ENCODE measurements at regions not wholly inside any gene's neighbourhood (a gene's known extent, or its start where the extent isn't known, plus 50 kb on each side); places are given as distances from the start of the nearest gene placed in this dataset.
A peak's percentile ranks its signal among the peaks of the same experiment; 100 is the strongest.
"Not testable (repeated sequence)": the region's sequence is repeated elsewhere in the genome, so short reads cannot be mapped to it uniquely, and the experiment has no call there.

GRCh38 chr2:150370561-150370960 lies 116.9 kb downstream of the RND3 start:
- no peak for DNase-seq

GRCh38 chr2:150369862-150370261 lies 117.6 kb downstream of the RND3 start:
- no peak for DNase-seq

GRCh38 chr2:150358468-150358807 lies 129.0 kb downstream of the RND3 start:
- no peak for DNase-seq

GRCh38 chr2:150357770-150358467 lies 129.5 kb downstream of the RND3 start:
- no peak for DNase-seq

GRCh38 chr2:150355440-150355839 lies 132.0 kb downstream of the RND3 start:
- DNase-seq = no peak

- DNase-seq = no peak
Measured at GRCh38 chr2:150353376-150353775, 134.1 kb downstream of the RND3 start.

GRCh38 chr2:150351922-150352321 lies 135.5 kb downstream of the RND3 start:
- DNase-seq = no peak

GRCh38 chr2:150350500-150350899 lies 137.0 kb downstream of the RND3 start:
- DNase-seq = no peak

- DNase-seq = no peak
Measured at GRCh38 chr2:150346806-150347205, 140.7 kb downstream of the RND3 start.

GRCh38 chr2:150341982-150342680 lies 145.3 kb downstream of the RND3 start:
- DNase-seq = no peak

GRCh38 chr2:150339951-150340350 lies 147.5 kb downstream of the RND3 start:
- DNase-seq = peak in 1 of 2 donors; percentile 19

GRCh38 chr2:150339282-150339681 lies 148.2 kb downstream of the RND3 start:
- no peak for DNase-seq

- no peak for DNase-seq
Measured at GRCh38 chr2:150335596-150335995, 151.9 kb downstream of the RND3 start.

- no peak for DNase-seq
Measured at GRCh38 chr2:150332383-150332782, 155.1 kb downstream of the RND3 start.

GRCh38 chr2:150327564-150328489 lies 159.6 kb downstream of the RND3 start:
- peak; percentile 29 to 59 for DNase-seq

- DNase-seq = no peak
Measured at GRCh38 chr2:150325656-150326314, 161.7 kb downstream of the RND3 start.

GRCh38 chr2:150323071-150323470 lies 164.4 kb downstream of the RND3 start:
- not testable (repeated sequence) for DNase-seq

GRCh38 chr2:150320608-150321007 lies 166.9 kb downstream of the RND3 start:
- DNase-seq = no peak

- DNase-seq = no peak
Measured at GRCh38 chr2:150319658-150320555, 167.6 kb downstream of the RND3 start.

- no peak for DNase-seq
Measured at GRCh38 chr2:150319085-150319484, 168.4 kb downstream of the RND3 start.

- no peak for DNase-seq
Measured at GRCh38 chr2:150312271-150312670, 175.2 kb downstream of the RND3 start.
